Lung microvascular endothelial cell (primary cell): ENCODE measurements at regions not wholly inside any gene's neighbourhood (a gene's known extent, or its start where the extent isn't known, plus 50 kb on each side); places are given as distances from the start of the nearest gene placed in this dataset.

ENCODE experiments used
- DNase-seq, 2 donors: peaks; one replicate each; pipeline versions ENCODE4 v3.0.0 to v3.0.0-alpha.2; 2010; ENCODE audit warnings: low read depth in 2 of 2

DNA sequence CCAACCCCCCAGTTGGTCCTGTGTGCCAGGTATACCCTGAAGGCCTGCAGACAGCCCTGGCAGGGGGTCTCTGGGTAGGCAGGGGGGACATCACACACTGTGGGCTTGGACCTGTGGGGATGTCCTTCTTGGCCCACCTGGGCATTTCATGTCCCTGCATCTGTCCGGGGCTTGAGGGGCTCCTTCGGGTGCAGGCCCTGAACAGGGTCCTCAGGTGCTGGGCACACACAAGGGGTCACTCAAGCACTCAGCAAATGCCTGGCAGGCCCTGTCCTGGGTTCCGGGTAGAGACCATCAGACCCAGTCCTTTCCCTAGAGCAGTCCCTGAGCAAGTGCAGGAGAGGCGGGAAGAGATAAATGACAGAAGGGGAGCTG lies 70.5 kb upstream of the WNT11 start:
- no peak for DNase-seq

DNA sequence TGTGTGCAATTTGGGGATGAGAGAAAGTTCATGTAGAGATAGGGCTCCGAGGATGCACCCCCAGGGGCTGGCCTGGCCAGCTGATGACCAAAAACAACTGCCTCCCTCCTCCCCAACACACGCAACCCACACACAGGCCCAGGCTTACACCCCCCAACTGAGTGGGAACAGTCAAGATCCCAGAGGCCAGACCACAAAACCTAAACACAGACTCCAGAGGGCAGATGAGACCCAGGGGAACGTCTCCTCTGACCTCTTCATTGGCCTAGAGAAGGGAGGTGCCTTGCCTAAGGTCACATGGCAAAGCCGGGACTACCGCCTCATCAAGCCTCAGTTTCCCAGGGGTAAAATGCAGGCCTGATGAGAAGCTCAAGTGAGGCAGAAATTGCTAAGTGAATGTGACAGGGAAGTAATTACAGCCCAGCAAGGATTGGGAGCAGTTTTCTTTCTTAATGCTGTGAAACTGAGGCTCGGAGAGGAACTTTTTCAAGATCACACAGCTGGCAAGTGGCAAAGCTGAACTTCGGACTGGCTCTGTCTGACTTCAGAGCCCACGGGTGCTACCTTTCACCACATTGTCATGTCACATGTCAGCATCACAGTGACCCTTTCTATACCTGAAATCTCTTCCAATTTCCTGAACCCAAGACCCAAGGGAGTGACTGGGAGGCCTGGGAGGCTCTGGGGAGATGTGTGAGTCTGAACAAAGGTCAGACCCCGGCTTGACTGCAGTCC lies 69.9 kb upstream of the WNT11 start:
- DNase-seq, result no peak

DNA sequence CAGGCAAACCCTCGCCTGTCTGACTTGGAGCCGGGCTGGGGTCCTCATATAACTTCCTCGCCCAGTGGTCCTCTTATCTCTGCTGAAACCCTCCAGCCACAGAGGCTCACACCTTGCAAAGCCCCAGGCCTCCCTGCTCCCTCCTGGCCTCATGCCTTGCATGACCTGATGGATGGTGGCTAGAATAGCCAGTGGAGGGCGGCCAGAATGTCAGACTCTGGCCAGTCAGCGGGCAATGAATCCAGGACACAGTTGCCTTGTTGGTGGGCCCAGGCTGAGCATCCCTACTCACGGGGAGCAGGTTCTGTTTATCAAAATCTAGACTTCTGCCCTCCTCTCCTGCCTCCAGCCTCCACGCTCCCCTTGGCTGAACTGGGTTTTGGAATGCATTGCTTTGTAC lies 69.1 kb upstream of the WNT11 start:
- DNase-seq, result no peak

DNA sequence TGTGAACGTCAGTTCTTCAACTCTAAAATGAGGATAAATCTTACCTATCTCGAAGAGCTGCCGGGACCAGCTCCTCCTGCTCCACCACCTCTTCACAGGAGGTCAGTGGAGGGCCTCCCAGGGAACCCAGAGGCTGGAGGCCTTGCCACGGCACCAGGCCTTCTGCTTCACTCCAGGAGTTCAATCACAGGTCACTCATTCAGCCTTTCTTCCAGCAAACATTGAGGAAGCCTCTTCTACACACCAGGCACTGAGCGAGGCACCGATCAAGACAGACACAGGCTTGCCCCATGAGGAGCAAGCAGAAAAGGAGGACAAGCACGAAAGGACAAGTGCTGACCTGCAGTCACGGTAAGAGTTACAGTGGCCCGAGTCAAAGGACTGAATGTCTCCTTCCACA lies 64.8 kb upstream of the WNT11 start:
- DNase-seq, result no peak

DNA sequence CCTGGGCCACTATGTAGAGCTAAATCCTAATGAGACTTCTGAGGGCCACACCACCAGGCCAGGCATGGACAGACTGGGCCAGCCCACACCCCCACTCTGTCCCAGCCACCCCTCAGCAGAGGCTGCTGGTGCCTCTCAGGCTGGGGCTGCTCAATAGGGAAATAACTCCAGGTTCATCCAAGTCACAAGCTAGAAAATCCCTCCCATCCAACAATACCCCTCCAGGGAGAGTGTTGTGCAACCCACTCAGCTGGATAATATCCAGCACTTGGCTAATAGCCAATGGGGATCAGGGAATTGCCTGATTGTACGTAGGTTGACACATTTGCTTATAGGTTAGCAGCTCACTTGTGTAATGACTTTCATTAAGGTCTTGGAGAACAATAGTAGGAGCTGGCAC lies 64.1 kb upstream of the WNT11 start:
- no peak for DNase-seq

DNA sequence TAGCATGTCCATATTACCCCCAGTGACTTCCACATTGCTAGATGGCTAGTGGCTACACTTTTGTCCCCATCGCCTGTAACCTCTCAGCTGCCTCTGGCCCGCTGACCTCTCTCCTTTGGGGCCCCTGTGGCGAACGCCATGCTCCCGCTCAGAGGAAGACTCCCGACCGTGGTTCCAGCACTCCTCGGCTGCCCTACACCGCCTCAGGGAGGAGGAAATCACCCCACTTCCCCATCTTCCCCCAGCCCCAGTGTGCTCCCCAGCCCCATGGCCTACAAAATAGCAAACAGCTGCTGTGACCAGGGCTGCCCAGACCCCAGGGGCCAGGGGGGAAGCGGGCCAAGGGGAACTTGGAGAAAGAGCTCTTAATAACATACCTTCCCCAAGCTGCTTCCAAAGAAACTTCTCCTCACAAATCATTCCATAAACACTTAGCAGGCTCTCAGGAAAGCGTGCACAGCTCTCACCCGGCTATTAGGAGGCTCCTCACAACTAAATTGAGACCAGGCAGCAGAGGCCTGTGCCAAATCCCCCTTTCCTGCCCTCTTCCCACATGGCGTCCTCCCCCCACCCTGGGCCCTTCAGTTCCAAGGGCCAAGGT lies 63.5 kb upstream of the WNT11 start:
- no peak for DNase-seq

DNA sequence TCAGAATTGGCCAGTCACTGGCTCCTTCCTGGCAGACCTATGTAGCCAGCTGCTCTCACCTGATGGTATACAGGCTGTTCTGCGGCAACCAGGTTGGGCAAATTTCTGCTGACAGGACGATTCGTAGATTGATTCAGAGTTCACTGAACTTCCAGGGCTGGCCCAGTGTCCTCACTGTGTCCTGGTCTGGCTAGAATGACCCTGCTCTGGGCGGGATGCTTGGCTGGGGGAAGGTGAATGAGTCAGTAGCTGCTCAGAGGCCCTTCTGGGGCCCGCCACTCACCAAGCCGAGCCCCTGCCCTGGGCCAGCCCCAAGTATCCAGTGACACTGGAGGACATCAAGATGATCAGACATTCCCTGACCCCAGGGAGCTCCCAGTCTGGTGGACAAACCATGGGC lies 62.9 kb upstream of the WNT11 start:
- DNase-seq, result no peak

DNA sequence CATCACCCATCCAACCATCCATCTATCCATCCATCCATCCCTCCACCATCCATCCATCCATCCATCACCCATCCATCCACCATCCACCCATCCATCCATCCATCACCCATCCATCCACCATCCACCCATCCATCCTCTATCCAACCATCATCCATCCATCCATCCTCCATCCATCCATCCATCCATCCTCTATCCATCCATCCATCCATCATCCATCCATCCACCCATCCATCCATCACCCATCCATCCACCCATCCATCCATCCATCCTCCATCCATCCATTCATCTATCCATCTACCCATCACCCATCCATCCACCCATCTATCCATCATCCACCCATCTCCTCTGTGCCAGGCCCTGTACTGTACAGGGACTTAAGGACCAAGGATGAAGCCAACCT lies 62.2 kb upstream of the WNT11 start:
- DNase-seq, result no peak

DNA sequence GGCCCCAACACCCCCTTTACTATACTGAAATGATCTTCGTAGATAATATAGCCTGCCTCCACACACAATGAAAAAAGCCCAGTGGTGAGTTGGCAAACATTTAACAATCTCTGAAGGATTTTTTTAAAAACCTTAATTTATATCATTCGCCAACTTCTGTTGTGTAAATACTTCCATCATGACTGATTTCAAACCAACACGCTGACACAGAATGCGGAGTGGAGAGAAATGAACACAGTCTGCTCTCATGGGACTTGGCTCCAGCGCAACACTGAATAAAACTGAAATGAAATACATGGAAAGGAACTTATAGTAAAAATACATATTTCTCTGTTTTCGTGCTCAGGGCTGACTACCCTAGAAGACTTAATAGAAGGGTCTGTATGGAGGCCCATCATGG lies 61.3 kb upstream of the WNT11 start:
- no peak for DNase-seq

DNA sequence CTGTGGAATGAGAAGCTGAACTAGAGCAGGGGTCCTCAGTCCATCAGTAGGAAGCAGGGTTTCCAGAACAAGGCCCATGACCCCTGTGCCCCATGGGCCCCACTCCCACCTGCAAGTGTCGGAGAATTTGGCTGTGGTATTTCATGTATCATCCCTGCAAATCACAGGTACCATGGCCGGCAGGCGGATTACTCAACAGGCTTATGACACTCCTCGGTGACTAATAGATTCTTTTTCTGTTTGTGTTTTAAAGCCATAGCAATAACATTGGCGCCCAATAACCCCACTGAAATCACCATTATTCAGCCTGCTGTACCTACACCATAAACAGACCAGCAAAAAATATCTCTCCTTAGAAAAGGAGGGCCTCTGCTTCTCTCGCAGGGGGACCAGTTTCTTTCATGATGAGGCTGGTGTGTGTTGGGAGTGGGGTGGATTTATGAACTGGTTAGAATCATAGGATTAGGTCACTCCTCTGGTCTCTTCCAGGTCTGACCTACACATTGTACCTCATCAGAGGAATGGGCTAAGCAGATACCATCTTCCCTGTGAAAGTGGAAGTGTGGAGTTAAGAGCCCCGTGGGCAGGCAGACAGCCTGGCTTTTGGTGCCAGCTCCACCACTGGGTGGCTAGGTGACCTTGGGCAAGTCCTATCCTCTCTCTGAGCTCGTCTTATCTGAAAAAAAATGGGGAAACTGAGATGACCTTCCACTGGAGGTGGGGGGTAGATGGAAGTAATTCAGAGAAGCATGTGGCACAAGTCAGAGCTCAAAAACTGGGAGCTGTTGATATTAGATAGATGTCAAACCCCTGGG lies 60.2 kb upstream of the WNT11 start:
- peak; percentile 7 to 26 for DNase-seq

DNA sequence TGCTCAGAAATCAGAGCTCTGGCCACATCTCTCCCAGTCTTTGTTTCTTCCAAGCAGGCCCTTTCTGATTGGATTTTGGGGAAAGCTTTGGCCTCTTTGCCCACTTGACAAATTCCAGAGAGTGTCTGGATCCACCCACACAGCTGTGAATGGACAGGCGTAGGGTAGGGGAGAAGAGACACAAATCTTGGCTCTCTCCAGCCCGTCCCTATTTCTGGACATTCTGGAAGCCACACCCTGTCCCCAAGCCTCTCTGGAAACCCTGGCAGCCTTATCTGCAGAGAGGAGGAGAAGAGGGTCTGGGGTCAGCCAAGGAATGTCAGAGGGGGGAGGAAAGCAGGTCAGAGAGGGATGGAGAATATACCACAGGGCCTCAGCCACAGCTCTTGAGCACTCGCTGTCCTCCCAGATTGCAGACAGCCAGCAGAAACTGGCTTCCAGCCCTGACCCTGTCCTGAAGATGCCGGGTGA lies 59.5 kb upstream of the WNT11 start:
- no peak for DNase-seq

DNA sequence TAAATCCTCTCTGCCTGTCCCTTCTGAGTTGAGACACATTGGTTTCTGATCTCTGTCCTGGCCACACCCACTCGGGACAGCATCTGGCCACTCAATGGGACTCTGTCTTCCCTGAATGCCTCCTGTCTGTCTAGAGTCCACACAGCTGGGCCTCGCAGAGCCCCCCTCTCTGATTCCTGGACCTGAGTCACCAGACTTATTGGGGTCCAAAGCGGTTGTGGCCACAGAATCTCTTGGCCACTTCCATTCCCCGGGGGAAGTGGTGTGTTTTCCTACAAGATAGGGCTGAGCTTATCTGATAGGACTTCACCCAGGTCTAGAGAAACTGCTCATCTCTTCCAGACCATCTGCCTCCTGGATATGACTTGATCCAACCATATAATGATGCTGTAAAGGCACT lies 57.4 kb upstream of the WNT11 start:
- DNase-seq, result no peak

DNA sequence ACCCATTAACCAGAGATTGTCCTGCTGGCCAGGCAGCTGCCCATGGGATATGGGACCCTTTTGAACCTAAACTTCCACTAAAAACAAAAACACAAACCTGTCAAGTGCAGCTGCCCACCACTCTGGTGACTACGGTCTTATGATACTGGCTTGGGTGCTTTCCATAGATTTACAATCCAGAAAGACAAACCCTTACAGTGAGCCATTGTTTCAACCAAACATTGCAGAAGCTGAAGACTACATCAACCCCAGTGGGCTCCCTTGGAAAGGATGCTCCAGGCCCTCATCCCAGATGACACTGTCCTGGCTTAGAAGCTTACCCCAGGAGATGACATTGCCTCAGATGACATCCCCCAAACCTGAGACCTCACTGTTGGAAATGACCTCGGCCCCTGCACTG lies 56.9 kb upstream of the WNT11 start:
- DNase-seq, result no peak

DNA sequence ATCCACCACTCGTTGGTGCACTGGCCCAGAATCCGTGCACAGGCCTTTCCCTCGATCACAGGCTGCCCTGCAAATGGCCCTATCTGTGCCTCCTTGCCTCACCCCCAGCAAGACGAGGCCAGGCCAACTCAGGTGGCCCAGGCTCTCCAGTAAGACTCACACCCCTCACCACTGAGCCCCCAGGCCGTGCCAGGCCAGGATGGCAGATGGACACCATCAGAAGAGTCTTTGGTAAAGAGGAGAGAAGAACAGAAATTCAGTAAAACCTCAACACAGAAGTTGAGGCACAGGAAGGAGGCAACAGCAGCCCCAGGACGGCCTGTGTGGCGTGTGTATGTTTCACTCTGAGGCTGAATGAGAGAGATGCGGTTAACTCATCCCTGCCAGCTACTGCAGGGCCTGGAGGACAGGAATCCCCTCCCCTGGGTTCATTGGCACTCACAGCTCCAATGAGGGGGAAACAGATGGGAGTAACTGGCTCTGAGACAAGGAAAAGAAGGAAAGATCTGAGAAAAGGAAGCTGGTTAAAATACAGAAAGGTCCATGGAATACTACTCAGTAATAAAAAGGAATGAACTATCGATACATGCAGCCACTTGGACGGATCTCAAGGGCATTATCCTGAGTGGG lies 54.1 kb upstream of the WNT11 start:
- no peak for DNase-seq

DNA sequence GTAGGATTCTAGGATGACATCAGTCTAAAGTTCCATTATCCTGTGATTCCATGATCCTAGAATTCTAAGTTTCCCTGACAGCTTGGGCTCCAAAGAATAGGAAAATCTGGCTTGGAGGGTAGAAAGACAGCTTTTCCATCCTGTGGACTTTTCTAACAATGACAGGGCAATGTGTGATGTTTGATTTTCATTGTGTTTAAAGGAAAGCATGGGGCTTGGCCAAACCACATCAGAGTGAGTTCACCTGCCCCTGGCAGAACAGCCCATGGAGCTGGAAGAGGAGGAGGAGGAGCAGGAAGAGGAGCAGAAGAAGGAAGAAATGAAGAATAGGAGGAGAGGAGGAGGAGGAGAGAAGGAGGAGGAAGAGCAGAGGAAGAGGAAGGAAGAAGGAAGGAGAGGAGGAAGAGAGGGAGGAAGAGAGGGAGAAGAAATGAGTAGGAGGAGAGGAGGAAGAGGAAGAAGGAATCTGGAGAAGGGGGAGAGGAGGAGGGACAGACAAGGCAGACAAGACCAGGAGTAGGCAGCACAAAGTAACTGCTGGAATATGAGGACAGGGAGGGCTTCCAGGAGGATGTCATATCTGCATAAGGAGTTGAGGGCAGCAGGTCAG lies 53.1 kb upstream of the WNT11 start:
- peak in 1 of 2 donors; percentile 14 for DNase-seq

DNA sequence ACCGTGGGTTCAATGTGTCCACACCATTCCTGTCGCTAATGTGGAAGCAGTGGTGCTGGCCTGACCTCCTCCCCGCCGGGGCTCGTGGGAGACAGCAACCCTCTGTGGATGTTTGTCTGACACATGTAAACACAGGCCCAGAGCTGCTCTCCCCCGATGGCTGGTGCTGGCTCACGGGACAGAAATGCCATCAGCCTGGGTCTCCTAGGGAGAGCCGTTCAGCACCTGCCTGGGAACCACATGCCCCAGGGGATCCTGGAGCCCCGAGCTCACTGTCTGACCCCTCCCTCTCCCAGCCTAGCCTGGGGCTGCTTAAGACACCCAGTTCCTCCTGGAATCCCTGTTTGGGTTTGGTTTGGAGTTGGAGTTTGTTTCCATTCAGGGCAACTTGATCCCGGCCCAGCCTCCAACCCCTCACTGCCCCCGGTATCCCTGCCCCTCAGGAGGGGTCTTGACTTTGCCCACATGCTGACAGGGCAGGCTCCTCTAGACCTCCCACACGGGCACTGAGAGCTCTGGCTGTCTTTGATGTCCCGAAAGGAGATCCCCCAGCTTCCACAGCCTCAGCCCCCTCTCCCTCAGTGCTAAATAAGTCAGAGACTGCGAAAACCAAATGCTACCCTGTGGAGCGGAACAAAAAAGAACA lies 50.9 kb upstream of the WNT11 start:
- no peak for DNase-seq

DNA sequence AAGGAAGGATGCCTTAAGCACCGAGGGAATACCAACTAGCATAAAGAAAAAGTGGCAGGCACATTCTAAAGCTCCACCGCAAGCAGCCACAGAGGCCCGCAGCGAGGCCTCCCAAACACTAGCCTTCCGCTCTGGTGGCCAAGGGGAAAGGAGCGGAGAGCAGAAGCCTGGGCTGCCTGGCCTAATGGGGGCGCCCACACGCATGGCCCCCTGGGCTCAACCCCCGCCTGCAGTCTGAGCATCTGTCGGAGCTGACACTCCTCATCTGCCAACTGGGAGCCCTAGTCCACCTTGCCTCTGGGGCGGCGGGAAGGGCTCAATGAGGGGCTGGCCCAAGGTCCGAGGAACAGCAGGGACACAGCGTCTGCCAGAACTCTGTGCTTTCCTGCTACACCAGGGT lies 50.1 kb upstream of the WNT11 start:
- DNase-seq, result no peak
